ENCODE measurements at regions not wholly inside any gene's neighbourhood (a gene's known extent, or its start where the extent isn't known, plus 50 kb on each side); places are given as distances from the start of the nearest gene placed in this dataset.

DNA sequence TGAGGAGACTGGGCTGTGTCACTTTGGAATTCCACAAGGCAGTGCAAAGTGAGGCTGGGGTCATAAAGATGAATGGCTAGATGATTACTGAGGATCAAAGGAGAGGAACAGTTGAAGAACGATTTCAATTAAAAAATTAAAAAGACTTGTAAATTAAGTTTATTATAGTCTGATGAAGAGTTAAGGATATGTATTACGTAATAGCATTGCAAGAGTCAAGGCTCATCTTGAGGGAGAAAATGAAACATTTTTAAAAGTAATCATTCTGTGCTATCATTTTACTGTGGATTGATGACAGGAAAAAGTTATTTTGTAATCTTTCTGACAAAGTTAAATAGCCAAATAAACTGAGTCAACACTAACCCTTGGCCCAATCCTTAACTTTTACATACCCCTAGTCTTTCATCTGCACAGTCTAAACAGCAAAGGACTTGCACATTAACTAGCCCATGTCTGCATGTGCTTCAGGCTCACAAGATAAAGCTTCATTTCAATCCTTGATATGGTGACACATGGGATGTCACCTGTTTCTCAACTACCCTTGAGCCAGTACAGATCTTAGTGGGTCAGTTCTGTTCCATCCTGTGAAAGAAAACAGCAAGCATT, 465.5 kb upstream of the CTSO start:
- TF ChIP-seq, protein P1, sequence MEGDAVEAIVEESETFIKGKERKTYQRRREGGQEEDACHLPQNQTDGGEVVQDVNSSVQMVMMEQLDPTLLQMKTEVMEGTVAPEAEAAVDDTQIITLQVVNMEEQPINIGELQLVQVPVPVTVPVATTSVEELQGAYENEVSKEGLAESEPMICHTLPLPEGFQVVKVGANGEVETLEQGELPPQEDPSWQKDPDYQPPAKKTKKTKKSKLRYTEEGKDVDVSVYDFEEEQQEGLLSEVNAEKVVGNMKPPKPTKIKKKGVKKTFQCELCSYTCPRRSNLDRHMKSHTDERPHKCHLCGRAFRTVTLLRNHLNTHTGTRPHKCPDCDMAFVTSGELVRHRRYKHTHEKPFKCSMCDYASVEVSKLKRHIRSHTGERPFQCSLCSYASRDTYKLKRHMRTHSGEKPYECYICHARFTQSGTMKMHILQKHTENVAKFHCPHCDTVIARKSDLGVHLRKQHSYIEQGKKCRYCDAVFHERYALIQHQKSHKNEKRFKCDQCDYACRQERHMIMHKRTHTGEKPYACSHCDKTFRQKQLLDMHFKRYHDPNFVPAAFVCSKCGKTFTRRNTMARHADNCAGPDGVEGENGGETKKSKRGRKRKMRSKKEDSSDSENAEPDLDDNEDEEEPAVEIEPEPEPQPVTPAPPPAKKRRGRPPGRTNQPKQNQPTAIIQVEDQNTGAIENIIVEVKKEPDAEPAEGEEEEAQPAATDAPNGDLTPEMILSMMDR (conservative IDR thresholded peaks at IDR 0.05 in 1 of 2, IDR thresholded peaks at IDR 0.05 in 1 of 2; ENCODE audit: extremely low read depth in 1 of 2, insufficient read depth in 1 of 2, low read depth in 1 of 2, low read length in 2 of 2): no peak
- TF ChIP-seq EZH2 (IDR thresholded peaks at IDR 0.05; ENCODE audit: borderline replicate concordance, low read length): no peak

Data from mammary epithelial cell (primary cell).